ENCODE measurements at regions not wholly inside any gene's neighbourhood (a gene's known extent, or its start where the extent isn't known, plus 50 kb on each side); places are given as distances from the start of the nearest gene placed in this dataset.

- DNase-seq = no peak
These were observed 604.8 kb upstream of the BRINP1 start for GRCh38 chr9:119974026-119974425.

DNA sequence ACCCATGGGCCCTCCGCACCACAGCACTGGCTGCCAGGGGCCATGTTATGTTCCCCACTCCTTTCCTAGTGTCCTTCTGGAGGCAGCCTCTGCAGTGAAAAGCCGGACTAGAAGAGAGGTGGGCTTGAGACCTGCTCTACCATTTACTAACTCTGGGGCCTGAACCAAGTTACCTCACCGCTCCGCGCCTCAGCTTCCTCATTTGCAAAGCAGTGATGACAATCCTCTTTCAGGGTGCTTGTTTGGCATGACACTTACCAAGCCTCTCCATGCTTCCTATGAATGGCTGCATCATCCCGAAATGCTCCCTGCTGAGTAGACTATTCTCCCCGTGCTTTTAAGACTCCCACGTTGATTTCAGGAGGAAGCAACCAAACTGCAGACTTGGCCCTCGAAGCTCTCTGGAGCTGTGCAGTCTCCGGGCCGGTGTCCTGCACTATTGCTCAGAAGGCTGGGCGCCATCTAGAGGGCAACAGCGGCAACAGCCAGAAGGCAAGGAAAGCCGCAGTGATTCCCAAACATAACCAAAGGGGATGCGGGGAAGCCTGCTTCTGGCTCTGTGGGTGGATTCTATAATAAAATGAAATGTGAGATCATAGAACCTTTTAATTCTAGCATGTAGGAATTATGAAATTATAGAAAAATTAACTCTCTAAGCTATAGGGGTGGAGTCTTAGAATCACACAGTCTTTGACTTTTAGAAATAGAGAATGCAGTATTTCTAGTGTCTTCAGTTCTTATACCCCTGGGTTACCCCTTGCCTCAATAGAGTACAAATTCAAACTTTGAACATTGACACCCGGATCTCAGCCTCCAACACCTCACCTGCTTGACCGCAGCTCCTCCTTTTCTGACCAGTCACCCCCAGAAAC, 599.8 kb upstream of the BRINP1 start:
- DNase-seq = peak; percentile 56

DNA sequence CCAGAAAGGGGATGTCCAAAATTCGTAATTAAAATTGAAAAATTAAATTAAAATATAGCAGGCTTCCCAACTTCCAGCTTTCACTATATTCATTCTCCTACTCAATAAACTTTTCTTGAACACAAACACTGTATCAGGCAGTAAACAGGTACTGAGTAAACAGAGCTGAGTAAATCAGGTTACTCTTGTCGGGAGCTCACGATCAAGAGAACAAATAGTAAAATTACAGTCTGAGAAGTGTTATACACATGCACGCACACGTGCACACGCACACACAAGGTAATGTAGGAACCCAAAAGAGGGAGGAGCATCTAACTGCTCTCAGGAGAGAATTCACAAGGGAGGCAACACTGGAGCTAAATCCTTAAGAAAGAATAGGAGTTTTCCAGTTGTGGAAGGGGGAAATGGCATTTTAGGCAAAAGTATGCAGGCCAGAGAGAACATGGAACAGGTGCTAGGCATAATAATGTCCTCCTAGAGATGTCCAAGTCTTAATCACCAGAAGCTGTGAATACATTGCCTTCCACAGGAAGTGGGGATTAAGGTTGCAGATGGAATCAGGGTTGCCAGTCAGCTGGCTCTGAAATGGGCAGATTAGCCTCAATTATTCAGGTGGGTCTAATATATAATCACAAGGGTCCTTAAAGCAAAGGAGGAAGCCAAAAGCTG, 598.8 kb upstream of the BRINP1 start:
- DNase-seq = no peak

GRCh38 chr9:119963798-119964372, 594.6 kb upstream of the BRINP1 start:
- peak; percentile 10 for DNase-seq

DNA sequence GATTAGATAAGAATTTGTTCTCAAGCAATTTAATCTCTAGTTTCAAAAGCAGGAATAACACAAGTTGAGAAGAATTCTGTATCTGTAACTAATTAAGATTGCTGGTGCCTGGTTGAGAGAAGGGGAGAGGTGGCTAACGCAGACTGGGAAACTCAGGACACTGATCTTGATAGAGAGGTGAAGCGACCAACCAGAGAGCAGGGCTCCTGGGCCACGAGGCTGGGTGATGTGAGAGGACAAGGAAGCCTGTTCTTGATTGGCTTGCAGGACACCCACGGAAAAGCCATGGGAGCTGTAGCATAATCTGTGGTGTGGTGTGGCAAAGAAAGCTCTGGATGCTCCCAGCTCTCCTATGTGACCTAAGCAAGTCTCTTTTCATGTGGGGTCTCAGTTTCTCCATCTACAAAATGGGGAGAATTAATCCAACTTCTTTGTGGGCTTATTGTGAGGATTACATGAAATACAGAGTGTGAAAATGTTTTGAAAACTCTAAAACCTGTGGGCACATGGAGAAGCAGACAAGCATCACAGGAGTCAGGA, 594.1 kb upstream of the BRINP1 start:
- DNase-seq = no peak

GRCh38 chr9:119961774-119962424, 592.7 kb upstream of the BRINP1 start:
- no peak for DNase-seq

- DNase-seq = no peak
These were observed 590.8 kb upstream of the BRINP1 start for GRCh38 chr9:119959846-119960545.

- DNase-seq = no peak
These were observed 586.9 kb upstream of the BRINP1 start for GRCh38 chr9:119956111-119956510.

- DNase-seq = no peak
These were observed 586.0 kb upstream of the BRINP1 start for GRCh38 chr9:119955276-119955675.

- DNase-seq = no peak
These were observed 582.4 kb upstream of the BRINP1 start for GRCh38 chr9:119951591-119951990.

DNA sequence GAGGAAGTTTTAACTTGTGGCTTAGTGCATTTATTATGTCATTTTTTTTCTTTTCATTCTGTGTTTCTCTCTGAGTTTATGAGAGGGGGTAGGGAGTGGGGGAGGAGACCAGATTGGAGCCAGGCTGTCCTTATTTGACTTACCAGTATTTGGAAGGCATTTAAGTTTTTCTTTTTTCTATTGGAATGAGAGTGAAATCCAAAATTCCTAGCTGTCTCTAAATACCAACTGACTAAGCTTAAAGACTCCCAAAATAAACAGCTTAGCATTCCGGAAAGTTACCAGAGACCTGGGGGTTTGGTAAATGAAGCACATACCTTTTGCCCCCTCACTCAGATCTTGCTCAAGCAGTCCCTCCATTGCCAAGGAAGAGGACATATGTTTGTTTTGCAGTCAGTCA, 581.9 kb upstream of the BRINP1 start:
- no peak for DNase-seq

DNA sequence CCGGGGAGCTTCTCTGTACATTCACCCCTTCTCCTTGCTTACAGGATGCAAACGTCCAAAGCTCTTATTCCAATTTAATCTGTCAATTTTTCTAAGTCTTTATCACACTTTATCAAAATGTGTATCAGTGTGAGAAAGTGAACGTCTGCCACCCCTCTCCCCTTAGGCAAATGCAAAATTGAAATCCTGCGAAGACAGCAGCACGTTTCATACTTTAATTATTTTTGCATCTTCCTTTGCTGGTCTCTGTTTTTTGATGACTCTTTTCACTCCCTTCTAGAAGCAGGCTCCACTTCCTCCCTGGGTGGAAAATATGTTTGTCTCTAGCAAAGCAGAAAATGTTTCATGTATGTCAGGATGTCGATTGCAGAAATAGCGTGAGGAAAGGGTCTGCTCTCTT, 576.5 kb upstream of the BRINP1 start:
- no peak for DNase-seq

DNA sequence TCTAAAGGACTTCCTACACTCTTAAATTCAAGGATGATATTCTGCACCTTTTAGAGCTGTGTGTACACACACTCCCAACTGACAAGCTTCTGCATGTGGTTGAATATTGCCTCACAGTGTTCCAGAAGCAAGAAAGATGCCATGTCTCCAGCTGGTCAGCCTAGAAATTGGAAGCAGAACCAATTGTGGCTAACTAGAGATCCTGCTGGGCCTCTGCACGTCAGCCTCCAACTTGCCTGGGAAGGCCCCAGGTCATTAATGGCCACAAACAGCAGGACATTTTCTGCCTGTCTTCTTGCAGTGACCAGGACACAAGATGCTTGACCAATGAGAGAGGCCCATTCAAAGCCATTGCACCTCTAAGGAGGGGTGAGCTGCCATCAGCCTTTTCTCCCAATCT, 571.9 kb upstream of the BRINP1 start:
- DNase-seq = no peak

DNA sequence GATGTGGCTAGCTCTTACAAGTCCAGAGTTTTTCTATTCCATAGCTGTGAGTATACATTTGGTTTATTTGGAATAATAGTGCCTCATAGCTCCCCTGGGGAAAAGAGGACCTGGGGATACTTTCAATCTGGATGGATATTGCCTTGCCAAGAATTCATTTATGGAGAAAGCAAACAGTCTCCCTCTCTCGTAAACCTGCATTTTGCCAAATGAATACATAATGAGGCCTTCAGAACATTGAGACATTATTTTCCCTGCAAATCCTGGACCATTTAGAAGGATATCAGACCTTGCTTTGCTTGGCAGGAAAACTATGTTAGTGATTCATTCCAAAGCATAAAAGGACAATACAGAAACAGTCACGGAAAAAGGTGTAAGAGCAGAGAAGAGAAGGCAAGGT, 569.6 kb upstream of the BRINP1 start:
- DNase-seq = no peak

GRCh38 chr9:119934497-119934896, 565.3 kb upstream of the BRINP1 start:
- DNase-seq = no peak

- DNase-seq = no peak
These were observed 564.0 kb upstream of the BRINP1 start for GRCh38 chr9:119933191-119933590.

DNA sequence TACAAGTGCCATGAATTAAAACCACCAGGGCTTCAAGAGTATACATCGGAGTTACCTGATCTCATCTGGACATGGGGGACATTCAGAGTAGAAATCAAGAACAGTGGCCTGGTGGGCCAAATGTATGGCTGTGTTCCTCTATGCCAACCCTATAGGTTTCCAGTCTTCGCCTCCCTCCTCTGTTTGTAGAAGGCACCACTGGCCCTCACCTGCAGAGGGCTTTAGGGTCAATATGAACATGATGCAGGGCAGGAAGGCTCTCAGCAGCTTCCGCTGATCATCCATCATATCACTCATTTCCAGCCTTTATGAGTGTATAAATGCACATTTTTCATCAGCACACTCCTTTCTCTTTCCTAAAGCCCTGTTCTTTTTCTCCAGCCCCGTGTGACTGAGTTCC, 555.5 kb upstream of the BRINP1 start:
- DNase-seq = no peak

DNA sequence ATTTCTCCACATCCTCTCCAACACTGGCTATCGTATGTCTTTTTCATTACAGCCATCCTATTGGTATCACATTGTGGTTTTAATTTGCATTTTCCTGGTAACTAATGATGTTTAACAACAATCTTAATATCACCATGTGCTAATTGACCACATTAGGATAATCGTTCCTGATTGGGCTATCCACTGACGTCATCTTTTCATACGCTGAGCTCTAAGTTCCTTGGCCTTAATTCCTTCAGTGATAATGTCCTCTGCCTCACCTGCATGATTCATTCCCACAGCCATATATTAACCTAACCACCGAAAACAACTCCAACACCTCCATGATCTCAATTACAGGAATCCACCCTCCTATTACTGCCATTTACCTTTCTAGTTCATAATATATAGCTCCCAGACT, 547.9 kb upstream of the BRINP1 start:
- DNase-seq = no peak

DNA sequence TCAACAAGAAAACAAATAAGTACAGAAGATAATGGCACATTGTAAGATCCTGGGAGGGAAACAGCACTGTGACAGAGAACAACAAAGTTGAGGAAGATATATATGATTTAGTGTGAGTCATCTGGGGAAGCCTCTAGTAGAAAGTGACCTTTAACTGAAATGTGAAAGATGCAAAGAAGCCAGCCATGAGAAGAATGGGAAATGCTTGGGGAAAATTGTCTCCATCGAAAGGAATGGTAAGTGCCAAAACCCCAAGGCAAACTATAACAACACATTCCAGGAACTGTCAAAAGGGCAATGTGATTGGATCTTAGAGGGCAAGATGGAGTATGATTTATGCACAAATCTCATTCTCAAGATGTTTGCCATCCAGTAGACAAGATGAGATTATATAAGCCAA, 537.8 kb upstream of the BRINP1 start:
- DNase-seq = no peak

DNA sequence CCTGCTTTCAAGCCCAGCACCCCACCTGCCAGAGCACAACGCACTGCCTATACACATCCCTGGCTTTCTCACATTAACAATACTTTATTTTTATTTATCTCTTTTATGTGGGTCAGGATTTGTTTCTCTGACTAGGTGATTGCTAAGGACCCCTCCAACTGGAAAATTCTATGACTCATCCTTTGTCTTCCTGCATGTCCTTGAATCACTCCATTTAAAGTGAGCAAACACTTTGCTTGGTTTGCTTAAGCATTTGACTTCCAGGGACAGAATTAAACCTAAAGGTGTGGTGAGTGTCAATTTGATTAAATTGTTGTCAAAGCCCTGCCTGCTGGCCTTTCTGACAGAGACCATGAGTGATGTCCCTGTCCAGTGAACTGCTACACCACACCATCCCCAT, 536.5 kb upstream of the BRINP1 start:
- DNase-seq = peak; percentile 98

DNA sequence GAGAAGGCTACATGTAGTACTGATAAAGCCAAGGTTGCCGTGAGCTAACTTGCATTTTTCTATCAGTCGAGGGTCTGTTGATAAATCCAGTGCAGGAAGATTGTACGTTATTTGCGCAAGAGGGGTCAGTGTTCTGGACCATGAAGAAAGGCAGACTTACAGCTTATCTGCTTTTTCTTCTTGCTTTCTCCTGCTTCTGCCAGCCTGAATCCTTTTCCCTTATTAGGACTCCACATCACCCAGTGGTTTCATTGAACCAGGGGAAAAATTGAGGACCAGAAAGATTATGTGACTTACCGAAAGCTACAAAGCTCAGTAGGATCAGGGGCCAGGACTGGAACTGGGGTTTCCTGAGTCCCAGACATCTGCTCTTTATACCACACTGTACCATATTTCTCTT, 534.6 kb upstream of the BRINP1 start:
- DNase-seq = no peak

DNA sequence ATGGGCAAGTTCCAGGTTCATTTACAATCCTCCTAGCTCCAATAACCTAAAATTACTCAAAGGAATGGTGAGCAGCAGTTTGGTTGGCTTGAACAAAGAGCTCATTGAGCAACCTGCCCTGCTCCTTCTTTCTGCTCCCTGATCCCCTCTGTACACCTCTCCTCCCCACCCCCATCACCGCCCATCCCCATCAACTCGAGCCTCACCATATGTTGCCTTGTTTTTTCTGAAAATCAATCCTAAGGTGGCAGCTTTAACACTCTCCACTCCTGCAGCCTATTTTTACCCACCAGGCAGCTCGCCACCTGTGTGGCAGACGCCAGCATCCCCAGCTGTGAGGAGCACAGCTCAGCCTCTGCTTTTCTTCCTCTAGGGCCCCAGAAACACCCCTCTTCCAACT, 533.4 kb upstream of the BRINP1 start:
- DNase-seq = no peak

DNA sequence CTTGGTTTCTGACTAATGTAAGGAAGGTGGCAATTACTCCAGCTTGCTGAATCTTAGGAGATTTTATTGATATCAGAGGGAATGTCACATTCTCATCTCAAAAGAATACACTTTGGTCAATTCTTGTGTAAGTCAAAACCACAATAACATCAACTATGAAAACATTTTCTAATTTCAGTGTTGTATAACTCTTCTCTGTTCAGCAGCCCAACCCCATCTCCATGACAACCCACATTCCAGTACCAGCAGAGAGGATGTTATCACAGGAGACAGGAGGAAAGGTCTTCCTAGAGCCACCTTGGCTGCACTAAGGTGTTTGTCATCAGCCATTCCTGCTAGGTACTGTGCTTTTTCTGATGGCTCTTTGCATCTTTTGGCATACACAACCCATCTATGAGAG, 529.1 kb upstream of the BRINP1 start:
- no peak for DNase-seq

All from DMS153 (cell line).